ENCODE measurements at regions not wholly inside any gene's neighbourhood (a gene's known extent, or its start where the extent isn't known, plus 50 kb on each side); places are given as distances from the start of the nearest gene placed in this dataset.
"Not testable (repeated sequence)": the region's sequence is repeated elsewhere in the genome, so short reads cannot be mapped to it uniquely, and the experiment has no call there.

GRCh38 chr13:59024434-59024833, 1139.3 kb downstream of the DIAPH3 start:
- no peak for DNase-seq

- no peak for DNase-seq
Measured at GRCh38 chr13:59034198-59034597, 1129.5 kb downstream of the DIAPH3 start.

DNA sequence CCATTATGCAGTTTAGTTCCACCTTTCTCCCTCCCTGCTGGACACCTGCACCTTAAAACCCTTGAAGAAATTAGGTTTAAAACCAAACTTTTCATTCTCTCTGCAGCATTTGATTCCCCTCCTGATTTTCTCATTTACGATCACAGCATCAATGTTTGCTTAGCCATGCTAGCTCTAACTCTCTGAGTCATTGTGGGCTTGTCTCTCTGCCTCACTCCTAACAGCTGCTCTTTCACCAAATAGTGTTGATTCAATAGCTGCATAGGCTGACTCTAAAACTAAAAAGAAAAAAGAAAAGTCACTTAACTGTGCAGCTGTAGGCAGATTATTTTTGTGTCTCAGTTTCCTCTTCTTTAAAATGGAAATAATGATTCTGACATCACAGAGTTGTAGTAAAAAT, 1124.9 kb downstream of the DIAPH3 start:
- no peak for DNase-seq

GRCh38 chr13:59043016-59043415, 1120.7 kb downstream of the DIAPH3 start:
- no peak for DNase-seq

DNA sequence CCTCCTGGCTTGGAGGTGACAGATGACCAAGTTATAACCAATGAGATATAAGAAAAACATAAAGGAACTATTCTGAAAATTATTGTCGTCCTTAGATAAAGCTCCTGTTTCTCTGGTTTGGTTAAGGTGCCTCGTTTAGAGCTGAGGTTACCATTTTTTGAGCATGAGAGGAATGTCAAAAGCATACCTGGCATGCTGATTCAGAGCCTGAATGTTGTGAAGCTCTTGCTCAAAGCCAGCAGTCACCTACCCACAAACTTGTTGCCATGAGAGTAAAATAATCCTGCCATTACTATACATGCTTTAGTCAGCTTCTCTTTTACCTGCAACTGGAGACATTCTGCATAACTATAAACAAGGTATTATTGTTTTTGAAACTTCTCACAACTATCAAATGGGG, 1116.2 kb downstream of the DIAPH3 start:
- DNase-seq, result no peak

GRCh38 chr13:59061621-59062020, 1102.1 kb downstream of the DIAPH3 start:
- no peak for DNase-seq

DNA sequence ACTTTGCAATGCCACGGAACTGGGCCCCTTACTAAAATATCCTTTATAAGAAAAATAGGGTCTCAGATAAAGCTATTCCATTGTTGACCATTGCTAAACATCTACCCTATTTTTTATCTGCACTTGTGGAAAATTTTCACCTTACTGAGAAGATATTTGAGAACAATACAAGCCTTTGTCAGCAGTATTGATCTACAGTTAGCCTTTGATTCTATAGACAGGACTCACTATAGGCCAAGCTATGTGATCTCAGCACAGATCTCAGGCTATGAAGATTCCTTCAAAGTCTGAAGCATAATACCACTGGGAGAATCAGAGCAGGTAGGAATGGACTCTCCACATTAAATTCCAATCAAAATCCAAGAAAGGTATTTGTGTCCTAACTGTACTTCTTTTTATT, 1099.7 kb downstream of the DIAPH3 start:
- DNase-seq, result no peak

DNA sequence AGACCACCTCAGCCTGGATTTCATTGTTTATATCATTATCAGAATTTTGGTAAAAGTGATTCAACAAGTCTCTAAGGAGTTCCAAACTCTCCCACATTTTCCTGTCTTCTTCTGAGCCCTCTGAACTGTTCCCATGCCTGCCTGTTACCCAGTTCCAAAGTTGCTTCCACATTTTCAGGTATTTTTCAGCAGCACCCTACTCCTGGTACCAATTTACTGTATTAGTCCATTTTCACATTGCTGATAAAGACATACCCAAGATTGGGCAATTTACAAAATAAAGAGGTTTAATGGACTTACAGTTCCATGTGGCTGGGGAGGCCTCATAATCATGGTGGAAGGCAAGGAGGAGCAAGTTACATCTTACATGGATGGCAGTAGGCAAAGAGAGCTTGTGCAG, 1087.3 kb downstream of the DIAPH3 start:
- not testable (repeated sequence) for DNase-seq

DNA sequence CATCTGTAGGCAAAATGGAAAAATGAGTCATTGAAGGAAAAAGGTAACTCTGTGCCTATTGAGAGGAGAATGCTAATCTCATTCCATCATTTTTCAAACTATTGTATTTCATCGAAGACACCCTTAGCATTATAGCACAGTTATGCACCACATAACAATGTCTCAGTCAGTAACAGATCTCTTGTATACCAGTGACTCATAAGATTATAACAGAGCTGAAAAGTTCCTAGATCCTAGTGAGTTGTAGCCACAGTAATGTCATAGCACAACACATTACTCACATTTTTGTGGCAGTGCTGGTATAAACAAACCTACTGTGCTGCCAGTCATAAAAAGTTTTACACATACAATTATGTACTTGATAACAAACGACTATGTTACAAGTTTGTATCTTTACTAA, 1077.6 kb downstream of the DIAPH3 start:
- DNase-seq, result no peak

DNA sequence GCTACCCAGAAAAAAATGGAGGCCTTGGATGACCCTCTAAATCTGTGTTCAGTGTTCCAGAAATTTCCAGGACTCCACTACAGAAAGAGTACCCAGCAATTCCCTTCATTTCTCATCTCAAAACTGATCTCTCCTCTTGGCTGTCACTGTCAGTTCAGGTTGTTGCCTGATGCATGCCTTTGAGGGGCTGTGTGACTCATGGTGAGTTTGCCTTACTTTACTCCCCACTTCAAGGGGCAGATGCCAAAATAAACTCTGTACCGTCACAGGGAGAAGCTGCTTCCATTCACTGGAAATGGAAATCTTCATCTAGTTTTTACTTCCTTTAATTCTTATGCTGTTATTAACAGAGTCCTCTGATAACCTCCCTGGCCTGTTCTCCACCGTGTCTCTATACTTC, 1075.0 kb downstream of the DIAPH3 start:
- no peak for DNase-seq

DNA sequence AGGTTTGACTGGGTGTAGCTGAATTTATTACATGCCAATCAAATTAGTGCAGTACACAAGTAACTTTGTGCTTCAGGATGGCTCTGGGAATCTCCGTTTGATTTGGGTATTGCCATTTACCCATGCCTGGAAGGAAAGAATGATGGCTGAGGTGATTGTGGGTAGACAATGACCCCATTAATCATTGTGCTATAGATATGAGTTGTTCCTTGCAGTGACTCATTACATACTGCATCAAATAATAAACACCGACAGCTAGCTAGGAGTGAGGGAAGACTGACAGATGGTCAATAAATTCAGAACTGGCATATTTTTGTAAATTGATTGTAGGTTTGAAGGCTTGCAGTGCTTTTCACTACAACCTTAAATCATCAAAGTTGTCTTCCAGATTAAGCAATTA, 1069.5 kb downstream of the DIAPH3 start:
- DNase-seq, result no peak

- no peak for DNase-seq
Measured at GRCh38 chr13:59099182-59099974, 1064.3 kb downstream of the DIAPH3 start.

DNA sequence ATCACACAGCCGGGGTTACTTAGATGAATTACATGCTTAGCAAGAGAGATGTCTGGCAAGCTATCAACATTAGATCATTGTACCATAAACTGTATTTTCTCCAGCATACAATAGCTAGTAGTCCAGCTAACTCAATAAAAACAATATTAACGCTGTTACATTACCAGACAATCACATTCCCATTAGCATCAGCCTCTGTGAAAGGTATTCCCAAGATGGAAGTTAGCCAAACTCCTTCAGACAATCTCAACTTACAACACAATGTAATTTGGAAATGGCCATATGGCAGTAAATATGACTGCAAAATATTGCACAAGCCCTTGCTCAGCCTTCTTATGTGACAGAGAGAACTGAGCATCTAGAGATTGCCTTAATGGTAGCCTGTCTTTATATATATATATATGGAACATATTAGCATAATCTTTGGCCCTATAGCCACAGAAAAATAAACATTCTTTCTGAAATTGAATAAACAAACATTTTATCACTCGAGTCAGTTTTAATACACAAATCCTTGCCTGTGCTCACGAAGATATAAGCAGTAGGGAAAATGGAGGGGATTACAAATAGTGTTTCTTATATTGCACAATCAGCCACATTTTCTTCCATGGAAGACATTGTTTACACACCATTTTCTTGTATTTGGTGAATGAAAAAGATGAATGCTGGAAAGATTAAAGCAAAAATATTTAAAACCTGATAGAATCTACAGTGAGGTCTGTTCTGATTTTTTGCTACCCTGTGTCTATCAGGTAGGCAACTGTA, 1060.5 kb downstream of the DIAPH3 start:
- DNase-seq, result no peak

- no peak for DNase-seq
Measured at GRCh38 chr13:59111751-59112171, 1052.0 kb downstream of the DIAPH3 start.

- peak; percentile 43 for DNase-seq
Measured at GRCh38 chr13:59112221-59112718, 1051.5 kb downstream of the DIAPH3 start.

DNA sequence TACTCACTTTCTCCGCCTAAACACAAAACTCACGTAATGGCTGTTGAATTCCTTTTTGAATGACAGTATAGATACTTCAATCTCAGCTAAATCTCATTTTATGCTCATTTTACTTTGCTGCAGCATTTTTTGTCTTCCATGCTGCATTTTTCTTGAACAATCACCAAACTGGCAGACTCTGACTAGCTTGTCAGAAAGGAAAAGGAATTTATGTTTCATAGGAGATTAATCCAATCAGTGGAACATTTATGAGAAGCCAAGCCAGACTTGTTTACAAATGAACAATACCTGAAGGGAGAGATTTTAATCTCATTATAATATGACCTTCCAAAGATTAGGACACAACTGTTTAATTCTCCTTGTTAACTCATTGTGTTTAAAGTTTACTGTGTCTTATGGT, 1044.3 kb downstream of the DIAPH3 start:
- no peak for DNase-seq

DNA sequence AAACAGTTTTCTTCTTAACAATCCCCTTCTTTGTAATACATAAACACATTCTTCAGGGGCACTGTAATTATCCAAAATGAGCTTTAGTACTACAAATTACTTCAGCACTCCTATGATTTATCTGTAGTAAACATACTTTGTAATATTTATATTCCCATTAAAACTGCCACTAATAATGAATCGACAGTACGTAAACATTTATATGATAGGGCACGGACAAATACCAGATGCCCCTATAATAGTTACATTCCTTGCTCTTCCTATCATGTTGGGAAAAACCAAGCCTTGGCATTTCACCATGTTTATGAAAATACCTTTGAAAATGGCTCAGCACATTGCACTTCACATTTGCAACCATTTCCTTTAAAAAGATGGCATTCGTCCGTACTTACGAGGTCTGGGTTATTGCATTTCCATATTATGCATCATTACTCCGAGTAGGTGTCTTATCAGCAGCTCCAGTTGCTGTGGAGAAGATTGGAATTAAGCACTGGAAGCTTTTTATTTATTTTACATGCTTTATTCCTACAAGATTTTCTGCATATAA, 1043.4 kb downstream of the DIAPH3 start:
- DNase-seq, result no peak

- no peak for DNase-seq
Measured at GRCh38 chr13:59121507-59121906, 1042.2 kb downstream of the DIAPH3 start.

DNA sequence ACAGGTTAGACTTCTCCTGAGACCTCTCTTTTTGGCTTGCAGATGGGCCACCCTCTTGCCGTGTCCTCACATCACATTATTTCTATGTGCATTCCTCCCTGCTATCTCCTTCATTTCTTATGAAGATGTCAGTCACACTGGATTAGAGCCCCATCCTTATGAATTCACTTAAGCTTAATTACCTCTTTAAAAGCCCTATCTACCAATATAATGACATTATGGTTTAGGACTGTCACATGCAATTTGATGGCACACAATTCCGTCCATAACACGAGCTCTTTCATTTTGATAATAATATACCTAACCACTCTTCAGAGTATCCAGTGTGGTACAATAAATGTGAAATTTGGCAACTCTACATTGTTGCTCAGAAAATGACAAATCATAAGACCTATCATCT, 1037.3 kb downstream of the DIAPH3 start:
- no peak for DNase-seq

GRCh38 chr13:59133903-59134302, 1029.8 kb downstream of the DIAPH3 start:
- no peak for DNase-seq

GRCh38 chr13:59144700-59145099, 1019.0 kb downstream of the DIAPH3 start:
- DNase-seq, result no peak

DNA sequence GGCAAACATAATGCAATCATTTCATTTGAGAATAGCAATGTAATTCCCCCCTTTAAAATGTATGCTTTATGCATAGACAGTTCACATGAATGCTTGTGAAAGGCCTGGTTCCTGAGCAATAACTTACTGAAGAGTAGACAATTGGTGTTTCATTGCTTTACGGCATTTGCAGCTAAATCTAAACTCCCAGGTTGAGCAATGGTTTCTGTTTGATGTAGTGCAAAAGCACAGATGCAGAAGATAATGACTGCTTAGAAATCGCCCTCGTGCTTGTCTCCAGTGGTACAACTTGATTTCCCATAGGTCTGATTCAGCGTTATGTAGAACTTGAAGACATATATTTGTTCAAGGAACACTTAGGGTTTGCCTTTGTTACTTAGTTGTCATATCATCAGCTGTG, 1018.3 kb downstream of the DIAPH3 start:
- DNase-seq, result no peak

DNA sequence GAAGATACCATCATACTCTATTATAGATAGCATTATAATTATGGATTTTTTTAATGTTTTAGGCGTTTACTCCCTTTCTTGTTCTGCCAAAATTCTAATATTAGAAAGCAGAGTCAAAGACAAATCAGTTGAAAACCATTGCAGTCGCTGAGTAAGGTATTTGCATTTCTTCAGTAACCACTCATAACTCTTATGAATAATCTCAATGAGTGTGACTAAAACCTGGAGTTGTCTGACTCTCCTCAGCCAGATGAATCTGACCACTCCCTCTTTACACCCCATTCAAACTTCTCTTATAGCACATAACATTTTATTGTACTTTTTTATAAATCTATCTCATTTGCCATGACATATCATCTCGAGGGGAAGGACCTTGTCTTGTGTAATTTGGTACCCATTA, 1006.5 kb downstream of the DIAPH3 start:
- no peak for DNase-seq

- no peak for DNase-seq
Measured at GRCh38 chr13:59166174-59166573, 997.6 kb downstream of the DIAPH3 start.
